DMS114 treated with DMSO at 0.1 percent for 48 hours (cell line): ENCODE measurements at regions not wholly inside any gene's neighbourhood (a gene's known extent, or its start where the extent isn't known, plus 50 kb on each side); places are given as distances from the start of the nearest gene placed in this dataset.
"Not testable (repeated sequence)": the region's sequence is repeated elsewhere in the genome, so short reads cannot be mapped to it uniquely, and the experiment has no call there.

Experiments
- DNase-seq: peaks from one replicate; lab custom pipeline; 2025; ENCODE audit not compliant: unreplicated experiment; lab: John Stamatoyannopoulos, UW

- DNase-seq: no peak
These were observed 771.7 kb downstream of the SORCS1 start for GRCh38 chr10:106392778-106393177.

- DNase-seq: no peak
These were observed 777.4 kb downstream of the SORCS1 start for GRCh38 chr10:106387063-106387462.

- no peak for DNase-seq
These were observed 780.0 kb downstream of the SORCS1 start for GRCh38 chr10:106384496-106384895.

- no peak for DNase-seq
These were observed 783.8 kb downstream of the SORCS1 start for GRCh38 chr10:106380706-106381105.

GRCh38 chr10:106378251-106378650, 786.3 kb downstream of the SORCS1 start:
- DNase-seq: no peak

- no peak for DNase-seq
These were observed 793.8 kb downstream of the SORCS1 start for GRCh38 chr10:106370751-106371150.

GRCh38 chr10:106360870-106361269, 803.6 kb downstream of the SORCS1 start:
- no peak for DNase-seq

- no peak for DNase-seq
These were observed 809.1 kb downstream of the SORCS1 start for GRCh38 chr10:106355450-106355849.

- DNase-seq: no peak
These were observed 815.6 kb downstream of the SORCS1 start for GRCh38 chr10:106348933-106349332.

GRCh38 chr10:106347547-106347946, 817.0 kb downstream of the SORCS1 start:
- no peak for DNase-seq

- not testable (repeated sequence) for DNase-seq
These were observed 821.0 kb downstream of the SORCS1 start for GRCh38 chr10:106343539-106343938.

- no peak for DNase-seq
These were observed 823.1 kb downstream of the SORCS1 start for GRCh38 chr10:106341356-106341755.

GRCh38 chr10:106338486-106338885, 826.0 kb downstream of the SORCS1 start:
- no peak for DNase-seq

GRCh38 chr10:106336874-106337273, 827.6 kb downstream of the SORCS1 start:
- DNase-seq: no peak

- no peak for DNase-seq
These were observed 836.8 kb downstream of the SORCS1 start for GRCh38 chr10:106327747-106328146.

- DNase-seq: no peak
These were observed 843.6 kb downstream of the SORCS1 start for GRCh38 chr10:106320876-106321275.

- DNase-seq: no peak
These were observed 844.4 kb downstream of the SORCS1 start for GRCh38 chr10:106320078-106320477.

GRCh38 chr10:106317554-106317953, 847.0 kb downstream of the SORCS1 start:
- no peak for DNase-seq

GRCh38 chr10:106313041-106313440, 851.5 kb downstream of the SORCS1 start:
- no peak for DNase-seq

GRCh38 chr10:106312087-106312486, 852.4 kb downstream of the SORCS1 start:
- no peak for DNase-seq

GRCh38 chr10:106311590-106311989, 852.9 kb downstream of the SORCS1 start:
- DNase-seq: no peak

- no peak for DNase-seq
These were observed 853.9 kb downstream of the SORCS1 start for GRCh38 chr10:106310596-106310995.

- no peak for DNase-seq
These were observed 855.1 kb downstream of the SORCS1 start for GRCh38 chr10:106309376-106309775.

- no peak for DNase-seq
These were observed 856.2 kb downstream of the SORCS1 start for GRCh38 chr10:106308284-106308683.
